Heart right ventricle (tissue), 16 donors: ENCODE measurements at regions not wholly inside any gene's neighbourhood (a gene's known extent, or its start where the extent isn't known, plus 50 kb on each side); places are given as distances from the start of the nearest gene placed in this dataset.
A peak's percentile ranks its signal among the peaks of the same experiment; 100 is the strongest.

Source experiments
- ATAC-seq, 8 donors: fragments of 200-7000 bp; cut with Tn5 transposase; one replicate each; pipeline ENCODE4 v1.9.1; 2020; ENCODE audit warnings: mild to moderate bottlenecking in 8 of 8, moderate library complexity in 8 of 8, moderate number of reproducible peaks in 1 of 8
- DNase-seq, 2 donors: peaks; one replicate each; pipeline ENCODE4 v3.0.0-alpha.2; 2020
- H3K27ac ChIP-seq, 10 donors: fragments of 200-600 bp; sonication (generic) in 2 of 10; one replicate each; pipeline versions ENCODE4 v1.5.0 to v1.8.0; 2020 to 2022; ENCODE audit warnings: mild to moderate bottlenecking in 3 of 10
- H3K27me3 ChIP-seq, 7 donors: fragments of 200-600 bp; one replicate each; pipeline ENCODE4 v1.8.0; 2021 to 2022; ENCODE audit warnings: mild to moderate bottlenecking in 2 of 7
- H3K36me3 ChIP-seq, 9 donors: fragments of 200-600 bp; sonication (generic) in 1 of 9; one replicate each; pipeline versions ENCODE4 v1.5.0 to v1.8.0; 2020 to 2022; ENCODE audit warnings: mild to moderate bottlenecking in 2 of 9
- H3K4me1 ChIP-seq, 9 donors: fragments of 200-600 bp; sonication (generic) in 1 of 9; one replicate each; pipeline versions ENCODE4 v1.5.0 to v1.8.0; 2020 to 2022; ENCODE audit warnings: mild to moderate bottlenecking in 4 of 9
- H3K4me3 ChIP-seq, 10 donors: fragments of 200-600 bp; sonication (generic) in 2 of 10; one replicate each; pipeline versions ENCODE4 v1.5.0 to v1.8.0; 2020 to 2022; ENCODE audit warnings: mild to moderate bottlenecking in 7 of 10, moderate library complexity in 2 of 10
- H3K9me3 ChIP-seq, 11 donors: fragments of 200-600 bp in 10 of 11; sonication (generic) in 2 of 11; one replicate each; pipeline versions ENCODE4 v1.5.0 to v1.8.0; 2013 to 2022; ENCODE audit warnings: mild to moderate bottlenecking in 2 of 11, control low read depth in 1 of 11, moderate library complexity in 1 of 11
- CTCF ChIP-seq, 9 donors: fragments of 200-600 bp; sonication (generic) in 2 of 9; IDR thresholded peaks; one replicate each; pipeline versions ENCODE4 v1.5.0 to v1.8.0; 2021 to 2022; ENCODE audit warnings: antibody characterized with exemption in 9 of 9, mild to moderate bottlenecking in 5 of 9, moderate library complexity in 1 of 9
- WGBS, 2 donors: extraction: QIAGEN DNeasy Blood & Tissue Kit; methylation state at CpG; one replicate each; pipeline ENCODE4 v1.1.7; 2013; ENCODE audit warnings: inconsistent platforms in 1 of 2; 5-methylcytosine and 5-hydroxymethylcytosine counted together
- intact Hi-C, 10 donors: fragments of 100-400 bp; cut with DNase I; formaldehyde crosslinking; loops; one replicate each; pipeline versions ENCODE4 v1.11.1 to v1.14.2; 2022
- donor health status: Arrhythmogenic right ventricular cardiomyopathy.
- donor health status: ischemic (EF 13 %, LVEDD 7.1; RV severe dilation, severe dysfunction).
- donor health status: healthy with polysubstance abuse.
- donor health status: DM: no; HTN: yes; CAD: no.
- donor health status: DM: no; HTN: no; CAD: no.
- donor health status: ischemic (EF 25% LVEDD 6.9; RV normal size, moderate dysfunction).
- donor health status: ischemic (EF 25% LVEDD 5.7; RV mildly dilated, moderate dysfunction).
- donor health status: healthy.
- donor health status: DM: yes; HTN: yes; CAD: no.
- donor health status: Ischemic cardiomyopathy.
- donor health status: ischemic (EF 35%, LVEDD 5.7; RV mildly dilated, moderate dysfunction).
- donor health status: nonischemic (EF 11% LVEDD 7.7; RV severe dilation, severe dysfunction).
- donor health status: DM: yes; HTN: yes; CAD: no.
- donor health status: PGD.
- donor health status: ischemic (EF 29% LVEDD 5.4; RV normal size, mild dysfunction).
- donor health status: nonischemic (EF 23%, LVEDD 6.1; RV moderate dilation, normal function).

DNA sequence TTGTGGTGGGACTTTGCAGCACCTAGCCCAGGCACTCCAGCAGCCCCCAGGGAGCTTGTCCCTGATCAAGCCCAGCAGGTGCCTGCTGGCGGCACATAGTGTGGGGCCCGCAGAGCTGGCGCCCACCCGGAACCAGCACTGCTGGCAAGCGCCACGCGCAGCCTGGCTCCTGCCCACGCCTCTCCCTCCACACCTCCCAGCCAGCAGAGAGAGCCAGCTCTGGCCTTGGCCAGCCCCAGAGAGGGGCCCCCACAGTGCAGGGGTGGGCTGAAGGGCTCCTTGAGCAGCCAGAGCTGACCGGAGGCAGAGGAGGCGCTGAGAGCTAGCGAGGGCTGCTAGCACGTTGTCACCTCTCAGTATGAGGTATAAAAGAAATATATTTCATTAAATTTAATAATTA is 716.5 kb upstream of the MAP3K7 start:
- intact Hi-C loops, result no loop called here
- no peaks in the 10 kb centered on the region for H3K4me1 ChIP-seq
- WGBS, 2 donors, result 94 to 96% methylated on average over 12 of the region's 12 CpGs
- H3K27ac ChIP-seq, result no peak overlapping the region
- no peak for ATAC-seq
- no peak overlapping the region for H3K4me3 ChIP-seq
- H3K36me3 ChIP-seq, result no peaks in the 10 kb centered on the region
- no peak for TF ChIP-seq CTCF (IDR thresholded peaks at IDR 0.05)
- peaks cover 0 to 2% (median 0%) of the 10 kb centered on the region in 11 donors for H3K9me3 ChIP-seq
- H3K27me3 ChIP-seq, result no peaks in the 10 kb centered on the region
- no peak for DNase-seq

DNA sequence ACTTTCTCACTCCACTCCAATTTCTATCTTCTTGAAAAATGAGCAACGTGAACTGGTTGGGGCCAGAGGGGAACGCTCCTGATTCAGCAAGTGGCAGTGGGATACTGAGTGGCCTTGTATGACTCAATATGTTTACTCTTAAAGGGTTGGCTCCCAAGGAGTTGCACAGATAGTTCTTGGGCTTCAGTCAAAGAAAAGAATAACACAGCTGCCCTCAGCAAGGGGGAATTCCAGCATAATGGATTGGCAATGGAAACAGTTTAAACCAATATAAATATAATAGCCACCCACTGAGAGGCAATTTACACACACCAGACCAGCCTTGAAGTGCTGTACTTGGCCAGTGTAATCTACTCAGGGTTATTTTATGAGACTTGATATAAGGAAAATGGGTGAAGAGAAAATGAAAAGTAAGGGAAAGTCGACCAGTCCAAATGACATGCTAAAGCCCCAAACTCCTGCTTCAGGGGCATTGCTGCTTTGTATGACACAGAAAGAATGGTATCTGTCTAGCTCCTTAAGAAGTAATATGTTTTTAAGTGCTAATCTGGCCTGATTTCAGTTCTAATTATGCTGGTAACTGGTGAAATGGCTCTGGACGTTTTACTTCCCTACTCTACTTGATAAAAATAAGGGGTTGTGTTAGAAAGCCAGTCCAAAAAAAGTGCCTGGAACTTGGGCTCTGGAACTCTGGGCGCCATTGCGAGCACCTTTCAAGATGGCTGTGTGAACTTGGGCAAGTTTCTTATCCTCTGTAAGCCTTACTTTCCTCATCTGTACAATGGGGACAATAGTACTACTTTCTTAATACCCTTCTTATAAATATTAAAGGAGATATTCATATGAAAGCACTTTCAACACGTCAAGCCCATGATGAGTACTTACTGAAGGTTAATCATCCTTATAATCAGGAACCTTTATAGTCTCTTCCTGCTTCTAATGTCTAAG is 712.9 kb upstream of the MAP3K7 start:
- DNase-seq, result peak in 1 of 2 donors; percentile 11
- intact Hi-C loops, result no loop called here
- no peak for TF ChIP-seq CTCF (IDR thresholded peaks at IDR 0.05)
- Histone ChIP-seq H3K9me3 (peaks cover 0 to 13% (median 0%) of the 10 kb centered on the region in 11 donors), H3K27me3 (no peaks in the 10 kb centered on the region), H3K4me3 (no peak overlapping the region), H3K36me3 (no peaks in the 10 kb centered on the region), H3K27ac (peak overlapping the region in 4 of 10 donors; percentile 15 to 47 (median 26)), H3K4me1 (no peaks in the 10 kb centered on the region)
- peak in 6 of 8 donors; percentile 76 to 97 (median 83) for ATAC-seq
- WGBS, 2 donors, result 49 to 60% methylated on average over 7 of the region's 7 CpGs

DNA sequence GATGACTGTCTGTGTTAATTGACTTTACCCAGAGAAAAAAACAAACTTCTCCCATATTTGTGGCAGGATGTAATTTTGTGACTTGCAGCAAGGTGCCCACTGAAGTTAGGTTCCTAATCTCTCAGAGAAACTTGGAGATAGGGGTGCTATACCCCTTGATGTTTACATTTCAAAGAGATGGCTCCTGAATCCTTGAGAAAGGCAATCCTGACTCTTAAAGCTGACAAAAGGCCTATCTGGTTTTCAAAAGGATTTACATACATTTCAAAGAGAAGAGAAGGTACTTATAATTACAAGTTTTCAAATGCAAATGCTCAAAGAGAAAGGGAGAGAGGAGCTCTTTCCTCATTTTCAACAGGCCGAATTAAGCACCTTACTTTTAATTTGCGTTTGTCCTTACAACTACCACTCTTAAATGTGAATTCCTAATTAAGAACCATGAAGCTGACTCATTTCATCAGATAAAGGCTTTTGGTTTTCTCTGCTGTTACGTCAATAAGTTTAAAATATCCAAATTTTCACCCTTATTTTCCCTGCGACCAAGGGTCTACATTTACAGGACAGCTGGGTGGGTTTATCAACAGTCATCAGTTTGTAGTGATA is 711.8 kb upstream of the MAP3K7 start:
- ATAC-seq, result peak in 1 of 8 donors; percentile 24

More for the DNA sequence above, 711.8 kb upstream of the MAP3K7 start:
- 51 to 56% methylated on average over 4 of the region's 4 CpGs for WGBS, 2 donors
- Histone ChIP-seq H3K36me3 (no peaks in the 10 kb centered on the region), H3K27me3 (no peaks in the 10 kb centered on the region), H3K4me3 (no peak overlapping the region), H3K27ac (peak overlapping the region in 3 of 10 donors; percentile 25 to 47 (median 26)), H3K4me1 (no peaks in the 10 kb centered on the region), H3K9me3 (peaks cover 0 to 13% (median 0%) of the 10 kb centered on the region in 11 donors)
- no peak for DNase-seq
- intact Hi-C loops, result no loop called here
- TF ChIP-seq CTCF (IDR thresholded peaks at IDR 0.05), result no peak
